Liver (tissue), 8 donors: ENCODE measurements at regions not wholly inside any gene's neighbourhood (a gene's known extent, or its start where the extent isn't known, plus 50 kb on each side); places are given as distances from the start of the nearest gene placed in this dataset.
A peak's percentile ranks its signal among the peaks of the same experiment; 100 is the strongest.

Source experiments
- DNase-seq: peaks from one replicate; pipeline ENCODE4 v3.0.0-alpha.2; 2017; ENCODE audit warnings: low spot score
- H3K27ac ChIP-seq, 2 donors: one replicate each; pipeline ENCODE4 v1.7.0; 2013; ENCODE audit warnings: inconsistent platforms in 2 of 2, low read length in 2 of 2, control low read depth in 1 of 2, low read depth in 1 of 2, mild to moderate bottlenecking in 1 of 2
- H3K27me3 ChIP-seq, 4 donors: one replicate each; pipeline versions ENCODE4 v1.6.1 to v1.7.0; 2013; ENCODE audit warnings: low read length in 3 of 4, inconsistent platforms in 1 of 4, mild to moderate bottlenecking in 1 of 4, moderate library complexity in 1 of 4; ENCODE audit not compliant: control insufficient read depth in 4 of 4, insufficient read depth in 4 of 4
- H3K36me3 ChIP-seq, 4 donors: one replicate each; pipeline versions ENCODE4 v1.6.1 to v1.7.0; 2013; ENCODE audit warnings: low read length in 3 of 4, mild to moderate bottlenecking in 3 of 4, low read depth in 1 of 4, moderate library complexity in 1 of 4; ENCODE audit not compliant: control insufficient read depth in 4 of 4, insufficient read depth in 3 of 4
- H3K4me1 ChIP-seq, 4 donors: one replicate each; pipeline versions ENCODE4 v1.6.1 to v1.7.0; 2013; ENCODE audit warnings: low read length in 3 of 4, mild to moderate bottlenecking in 3 of 4, moderate library complexity in 1 of 4; ENCODE audit not compliant: control insufficient read depth in 4 of 4, insufficient read depth in 4 of 4
- H3K4me3 ChIP-seq, 3 donors: one replicate each; pipeline versions ENCODE4 v1.6.1 to v1.7.0; 2013; ENCODE audit warnings: low read length in 3 of 3, control low read depth in 1 of 3, low read depth in 1 of 3, mild to moderate bottlenecking in 1 of 3
- H3K9ac ChIP-seq, 2 donors: one replicate each; pipeline ENCODE4 v1.7.0; 2013; ENCODE audit warnings: low read length in 2 of 2, mild to moderate bottlenecking in 2 of 2, moderate library complexity in 2 of 2, control low read depth in 1 of 2, low read depth in 1 of 2
- H3K9me3 ChIP-seq, 4 donors: one replicate each; pipeline versions ENCODE4 v1.6.1 to v1.7.0; 2013; ENCODE audit warnings: low read length in 3 of 4; ENCODE audit not compliant: control insufficient read depth in 4 of 4
- FOXA1 ChIP-seq: IDR thresholded peaks from 2 replicates; pipeline ENCODE4 v1.6.1; 2016; ENCODE audit warnings: antibody characterized with exemption
- GABPA ChIP-seq, 2 donors: IDR thresholded peaks in 1 of 2; conservative IDR thresholded peaks in 1 of 2; 2 replicates each; pipeline ENCODE4 v1.6.1; 2016; ENCODE audit warnings: antibody characterized with exemption in 2 of 2, mild to moderate bottlenecking in 1 of 2, moderate library complexity in 1 of 2
- HNF4A ChIP-seq, 2 donors: conservative IDR thresholded peaks; 2 replicates each; pipeline ENCODE4 v1.6.1; 2016; ENCODE audit warnings: antibody characterized with exemption in 2 of 2, mild to moderate bottlenecking in 2 of 2
- HNF4G ChIP-seq: IDR thresholded peaks from 2 replicates; pipeline ENCODE4 v1.6.1; 2016; ENCODE audit warnings: antibody characterized with exemption
- NR2F2 ChIP-seq: IDR thresholded peaks from 2 replicates; pipeline ENCODE4 v1.6.1; 2016; ENCODE audit warnings: antibody characterized with exemption
- RXRA ChIP-seq, 2 donors: IDR thresholded peaks; 2 replicates each; pipeline ENCODE4 v1.6.1; 2017 to 2018; ENCODE audit warnings: antibody characterized with exemption in 2 of 2, mild to moderate bottlenecking in 1 of 2
- SP1 ChIP-seq: IDR thresholded peaks from 2 replicates; pipeline ENCODE4 v1.6.1; 2018; ENCODE audit warnings: antibody characterized with exemption, mild to moderate bottlenecking
- TAF1 ChIP-seq: conservative IDR thresholded peaks from 2 replicates; pipeline ENCODE4 v1.6.1; 2016; ENCODE audit warnings: antibody characterized with exemption, mild to moderate bottlenecking
- YY1 ChIP-seq: IDR thresholded peaks from 2 replicates; pipeline ENCODE4 v1.6.1; 2016; ENCODE audit warnings: antibody characterized with exemption, mild to moderate bottlenecking
- WGBS: extraction: QIAGEN DNeasy Blood & Tissue Kit; methylation state at CpG from one replicate; pipeline ENCODE4 v1.1.7; 2013; 5-methylcytosine and 5-hydroxymethylcytosine counted together
- TF ChIP-seq, protein P1 (sequence below): IDR thresholded peaks from 2 replicates; pipeline ENCODE4 v1.6.1; 2016; ENCODE audit warnings: antibody characterized with exemption
- TF ChIP-seq, protein P2 (sequence below): fragments of 150-350 bp; IDR thresholded peaks from 2 replicates; pipeline ENCODE4 v1.5.1; 2017; ENCODE audit warnings: improper control_type of control experiment, low read depth, low read length; ENCODE audit not compliant: missing input control
- TF ChIP-seq, protein P3 (sequence below): IDR thresholded peaks from 2 replicates; pipeline ENCODE4 v1.6.1; 2016; ENCODE audit warnings: antibody characterized with exemption
- TF ChIP-seq, protein P4 (sequence below): IDR thresholded peaks from 2 replicates; pipeline ENCODE4 v1.6.1; 2016; ENCODE audit warnings: antibody characterized with exemption, mild to moderate bottlenecking
- donor health status: healthy.
- donor health status: healthy.
- donor health status: healthy.
- donor health status: healthy.
- donor health status: healthy.

DNA sequence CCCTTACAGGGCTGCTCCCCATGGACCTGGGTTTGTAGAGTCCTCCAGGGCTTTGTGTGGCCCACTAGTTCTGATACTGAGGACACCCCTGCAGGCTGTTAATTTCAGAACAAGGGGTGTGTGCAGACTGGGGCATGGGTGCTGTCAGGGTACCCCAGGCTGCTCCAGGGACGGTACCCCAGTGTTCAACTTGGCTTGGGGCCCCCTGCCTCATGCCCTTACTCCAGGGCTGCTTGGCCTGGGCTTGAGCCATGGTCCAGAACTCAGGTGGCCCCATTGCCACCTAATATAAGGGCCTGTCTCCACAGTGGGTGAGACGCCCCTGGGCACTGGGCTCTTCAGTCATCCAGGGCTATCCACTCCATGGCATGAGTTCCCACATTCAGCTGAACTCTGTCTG is 1417.6 kb downstream of the UQCRFS1 start (continued):
- TF ChIP-seq, protein P1, sequence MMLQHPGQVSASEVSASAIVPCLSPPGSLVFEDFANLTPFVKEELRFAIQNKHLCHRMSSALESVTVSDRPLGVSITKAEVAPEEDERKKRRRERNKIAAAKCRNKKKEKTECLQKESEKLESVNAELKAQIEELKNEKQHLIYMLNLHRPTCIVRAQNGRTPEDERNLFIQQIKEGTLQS: no peak

DNA sequence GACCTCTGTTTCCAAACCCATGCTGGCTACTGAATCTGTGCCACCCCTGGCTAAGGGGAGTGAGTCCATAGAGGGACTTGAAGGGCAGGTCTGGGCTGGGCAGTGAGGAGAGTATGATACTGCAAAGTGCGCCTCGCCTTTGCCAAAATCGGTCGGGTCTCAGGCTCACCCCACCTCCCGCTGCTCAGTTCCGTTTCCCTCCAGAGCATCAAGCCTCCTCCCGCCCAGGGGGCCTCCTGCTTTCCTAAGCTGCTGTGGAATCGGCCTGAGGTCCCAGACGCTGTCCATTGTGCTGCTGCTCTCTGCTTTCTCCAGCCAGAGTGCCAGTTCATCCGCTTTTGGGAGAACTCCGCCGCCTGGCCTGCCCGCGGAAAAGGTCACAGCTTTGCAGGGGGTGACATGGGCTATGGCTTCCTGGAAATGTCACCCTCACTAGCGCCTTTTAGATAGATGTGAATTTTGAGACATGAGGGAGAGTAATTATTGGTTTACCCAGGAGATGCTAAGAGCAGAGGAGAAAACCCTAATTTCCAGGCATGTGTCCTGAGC is 1418.4 kb downstream of the UQCRFS1 start:
- Histone ChIP-seq H3K4me3 (peak overlapping the region; percentile 59 to 99 (median 86)), H3K4me1 (peaks cover 5 to 16% (median 15%) of the 10 kb centered on the region in 4 donors), H3K27me3 (no peaks in the 10 kb centered on the region)

DNA sequence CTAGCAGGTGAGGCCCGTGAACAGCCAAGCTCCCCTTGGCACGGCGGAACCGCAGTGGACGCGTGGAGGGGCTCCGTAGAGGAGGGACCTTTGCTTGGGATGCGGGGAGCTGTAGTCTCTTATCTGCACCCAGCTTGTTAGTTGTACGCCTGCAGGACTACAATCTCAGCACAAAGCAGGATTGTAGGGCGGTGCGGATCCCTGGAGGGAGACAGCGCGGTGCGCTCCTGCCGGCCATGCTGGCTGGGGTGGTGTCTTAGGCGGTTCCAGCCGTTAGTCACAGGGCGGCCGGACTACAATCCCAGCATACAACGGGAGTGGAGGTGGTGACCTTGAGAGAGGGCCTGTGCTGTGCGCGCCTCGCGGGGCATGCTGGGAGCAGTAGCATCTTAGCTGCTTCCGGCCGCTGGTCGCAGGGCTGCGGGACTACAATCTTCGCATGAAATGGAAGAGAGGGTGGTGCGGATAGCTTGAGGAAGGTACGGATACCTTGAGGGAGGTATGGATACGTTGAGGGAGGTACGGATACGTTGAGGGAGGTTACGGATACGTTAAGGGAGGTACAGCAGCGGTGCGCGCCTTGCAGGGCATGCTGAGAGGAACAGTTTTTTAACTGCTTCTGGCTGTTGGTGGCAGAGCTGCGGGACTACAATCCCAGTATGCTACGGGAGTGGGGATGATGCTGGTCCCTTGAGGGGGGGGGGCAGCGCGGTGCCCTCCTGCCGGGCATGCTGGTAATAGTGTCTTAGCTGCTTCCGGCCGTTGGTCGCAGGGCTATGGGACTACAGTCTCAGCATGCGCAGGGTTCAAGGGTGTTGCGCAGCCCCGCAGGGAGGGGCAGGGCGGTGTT is 1419.1 kb downstream of the UQCRFS1 start:
- Histone ChIP-seq H3K4me3 (peak overlapping the region; percentile 59 to 99 (median 86)), H3K27me3 (no peaks in the 10 kb centered on the region), H3K36me3 (peaks cover 0 to 3% (median 2%) of the 10 kb centered on the region in 4 donors), H3K9ac (peak overlapping the region; percentile 35 to 52), H3K9me3 (no peaks in the 10 kb centered on the region), H3K4me1 (peaks cover 5 to 16% (median 15%) of the 10 kb centered on the region in 4 donors), H3K27ac (peak overlapping the region; percentile 77 to 88)
- WGBS: under 1% methylated on average over 51 of the region's 51 CpGs
- peak; percentile 84 for DNase-seq
- TF ChIP-seq TAF1 (peak; percentile 49), NR2F2 (peak; percentile 90), HNF4A (conservative IDR thresholded peaks at IDR 0.05) (peak; percentile 34 to 41), HNF4G (no peak), SP1 (peak; percentile 43), RXRA (IDR thresholded peaks at IDR 0.05) (peak; percentile 35 to 65), FOXA1 (no peak), GABPA (IDR thresholded peaks at IDR 0.05 in 1 of 2, conservative IDR thresholded peaks at IDR 0.05 in 1 of 2) (peak in 1 of 2 donors; percentile 92), YY1 (peak; percentile 97)
- TF ChIP-seq, protein P1: no peak
- TF ChIP-seq, protein P2, sequence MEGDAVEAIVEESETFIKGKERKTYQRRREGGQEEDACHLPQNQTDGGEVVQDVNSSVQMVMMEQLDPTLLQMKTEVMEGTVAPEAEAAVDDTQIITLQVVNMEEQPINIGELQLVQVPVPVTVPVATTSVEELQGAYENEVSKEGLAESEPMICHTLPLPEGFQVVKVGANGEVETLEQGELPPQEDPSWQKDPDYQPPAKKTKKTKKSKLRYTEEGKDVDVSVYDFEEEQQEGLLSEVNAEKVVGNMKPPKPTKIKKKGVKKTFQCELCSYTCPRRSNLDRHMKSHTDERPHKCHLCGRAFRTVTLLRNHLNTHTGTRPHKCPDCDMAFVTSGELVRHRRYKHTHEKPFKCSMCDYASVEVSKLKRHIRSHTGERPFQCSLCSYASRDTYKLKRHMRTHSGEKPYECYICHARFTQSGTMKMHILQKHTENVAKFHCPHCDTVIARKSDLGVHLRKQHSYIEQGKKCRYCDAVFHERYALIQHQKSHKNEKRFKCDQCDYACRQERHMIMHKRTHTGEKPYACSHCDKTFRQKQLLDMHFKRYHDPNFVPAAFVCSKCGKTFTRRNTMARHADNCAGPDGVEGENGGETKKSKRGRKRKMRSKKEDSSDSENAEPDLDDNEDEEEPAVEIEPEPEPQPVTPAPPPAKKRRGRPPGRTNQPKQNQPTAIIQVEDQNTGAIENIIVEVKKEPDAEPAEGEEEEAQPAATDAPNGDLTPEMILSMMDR: no peak
- TF ChIP-seq, protein P3, sequence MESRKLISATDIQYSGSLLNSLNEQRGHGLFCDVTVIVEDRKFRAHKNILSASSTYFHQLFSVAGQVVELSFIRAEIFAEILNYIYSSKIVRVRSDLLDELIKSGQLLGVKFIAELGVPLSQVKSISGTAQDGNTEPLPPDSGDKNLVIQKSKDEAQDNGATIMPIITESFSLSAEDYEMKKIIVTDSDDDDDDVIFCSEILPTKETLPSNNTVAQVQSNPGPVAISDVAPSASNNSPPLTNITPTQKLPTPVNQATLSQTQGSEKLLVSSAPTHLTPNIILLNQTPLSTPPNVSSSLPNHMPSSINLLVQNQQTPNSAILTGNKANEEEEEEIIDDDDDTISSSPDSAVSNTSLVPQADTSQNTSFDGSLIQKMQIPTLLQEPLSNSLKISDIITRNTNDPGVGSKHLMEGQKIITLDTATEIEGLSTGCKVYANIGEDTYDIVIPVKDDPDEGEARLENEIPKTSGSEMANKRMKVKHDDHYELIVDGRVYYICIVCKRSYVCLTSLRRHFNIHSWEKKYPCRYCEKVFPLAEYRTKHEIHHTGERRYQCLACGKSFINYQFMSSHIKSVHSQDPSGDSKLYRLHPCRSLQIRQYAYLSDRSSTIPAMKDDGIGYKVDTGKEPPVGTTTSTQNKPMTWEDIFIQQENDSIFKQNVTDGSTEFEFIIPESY: peak; percentile 86
- TF ChIP-seq, protein P4, sequence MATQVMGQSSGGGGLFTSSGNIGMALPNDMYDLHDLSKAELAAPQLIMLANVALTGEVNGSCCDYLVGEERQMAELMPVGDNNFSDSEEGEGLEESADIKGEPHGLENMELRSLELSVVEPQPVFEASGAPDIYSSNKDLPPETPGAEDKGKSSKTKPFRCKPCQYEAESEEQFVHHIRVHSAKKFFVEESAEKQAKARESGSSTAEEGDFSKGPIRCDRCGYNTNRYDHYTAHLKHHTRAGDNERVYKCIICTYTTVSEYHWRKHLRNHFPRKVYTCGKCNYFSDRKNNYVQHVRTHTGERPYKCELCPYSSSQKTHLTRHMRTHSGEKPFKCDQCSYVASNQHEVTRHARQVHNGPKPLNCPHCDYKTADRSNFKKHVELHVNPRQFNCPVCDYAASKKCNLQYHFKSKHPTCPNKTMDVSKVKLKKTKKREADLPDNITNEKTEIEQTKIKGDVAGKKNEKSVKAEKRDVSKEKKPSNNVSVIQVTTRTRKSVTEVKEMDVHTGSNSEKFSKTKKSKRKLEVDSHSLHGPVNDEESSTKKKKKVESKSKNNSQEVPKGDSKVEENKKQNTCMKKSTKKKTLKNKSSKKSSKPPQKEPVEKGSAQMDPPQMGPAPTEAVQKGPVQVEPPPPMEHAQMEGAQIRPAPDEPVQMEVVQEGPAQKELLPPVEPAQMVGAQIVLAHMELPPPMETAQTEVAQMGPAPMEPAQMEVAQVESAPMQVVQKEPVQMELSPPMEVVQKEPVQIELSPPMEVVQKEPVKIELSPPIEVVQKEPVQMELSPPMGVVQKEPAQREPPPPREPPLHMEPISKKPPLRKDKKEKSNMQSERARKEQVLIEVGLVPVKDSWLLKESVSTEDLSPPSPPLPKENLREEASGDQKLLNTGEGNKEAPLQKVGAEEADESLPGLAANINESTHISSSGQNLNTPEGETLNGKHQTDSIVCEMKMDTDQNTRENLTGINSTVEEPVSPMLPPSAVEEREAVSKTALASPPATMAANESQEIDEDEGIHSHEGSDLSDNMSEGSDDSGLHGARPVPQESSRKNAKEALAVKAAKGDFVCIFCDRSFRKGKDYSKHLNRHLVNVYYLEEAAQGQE: peak; percentile 32

More for the DNA sequence above, 1418.4 kb downstream of the UQCRFS1 start:
- TF ChIP-seq, protein P4: peak; percentile 87
- TF ChIP-seq NR2F2 (no peak), RXRA (IDR thresholded peaks at IDR 0.05) (no peak)
- DNase-seq: no peak
- H3K27ac ChIP-seq: peak overlapping the region; percentile 77 to 88
- H3K36me3 ChIP-seq: peaks cover 0 to 3% (median 2%) of the 10 kb centered on the region in 4 donors
- peak overlapping the region in 1 of 2 donors; percentile 30 for H3K9ac ChIP-seq
- no peaks in the 10 kb centered on the region for H3K9me3 ChIP-seq
- 16% methylated on average over 15 of the region's 15 CpGs for WGBS
